GM19438 (cell line): ENCODE measurements at regions not wholly inside any gene's neighbourhood (a gene's known extent, or its start where the extent isn't known, plus 50 kb on each side); places are given as distances from the start of the nearest gene placed in this dataset.

Experiments
- ATAC-seq: cut with Tn5 transposase; IDR thresholded peaks from one replicate; pipeline ENCODE4 v1.9.1; 2021; ENCODE audit warnings: low read depth; ENCODE audit not compliant: unreplicated experiment

- ATAC-seq = no peak
These were observed 262.4 kb downstream of the PTPRC start for GRCh38 chr1:198901266-198901665.

- no peak for ATAC-seq
These were observed 263.8 kb downstream of the PTPRC start for GRCh38 chr1:198902655-198903054.

- ATAC-seq = no peak
These were observed 264.4 kb downstream of the PTPRC start for GRCh38 chr1:198903203-198903602.

GRCh38 chr1:198903621-198904020 is 264.8 kb downstream of the PTPRC start:
- ATAC-seq = no peak

GRCh38 chr1:198904321-198904720 is 265.5 kb downstream of the PTPRC start:
- ATAC-seq = no peak

GRCh38 chr1:198906739-198907422 is 268.0 kb downstream of the PTPRC start:
- ATAC-seq = peak; percentile 61

- no peak for ATAC-seq
These were observed 268.5 kb downstream of the PTPRC start for GRCh38 chr1:198907423-198907746.

GRCh38 chr1:198908995-198909394 is 270.2 kb downstream of the PTPRC start:
- no peak for ATAC-seq

- ATAC-seq = no peak
These were observed 271.1 kb downstream of the PTPRC start for GRCh38 chr1:198909973-198910372.

- no peak for ATAC-seq
These were observed 272.0 kb downstream of the PTPRC start for GRCh38 chr1:198910816-198911215.

- no peak for ATAC-seq
These were observed 273.2 kb downstream of the PTPRC start for GRCh38 chr1:198912046-198912445.

GRCh38 chr1:198913667-198914066 is 274.8 kb downstream of the PTPRC start:
- ATAC-seq = no peak

- ATAC-seq = no peak
These were observed 276.7 kb downstream of the PTPRC start for GRCh38 chr1:198915327-198916231.

GRCh38 chr1:198917226-198917625 is 278.4 kb downstream of the PTPRC start:
- ATAC-seq = no peak

- no peak for ATAC-seq
These were observed 280.1 kb downstream of the PTPRC start for GRCh38 chr1:198918920-198919319.

- no peak for ATAC-seq
These were observed 281.0 kb downstream of the PTPRC start for GRCh38 chr1:198919667-198920398.

GRCh38 chr1:198922638-198923430 is 284.0 kb downstream of the PTPRC start:
- peak; percentile 56 for ATAC-seq

GRCh38 chr1:198923993-198924392 is 285.2 kb downstream of the PTPRC start:
- no peak for ATAC-seq

GRCh38 chr1:198925567-198925966 is 286.7 kb downstream of the PTPRC start:
- ATAC-seq = no peak

- ATAC-seq = no peak
These were observed 288.3 kb downstream of the PTPRC start for GRCh38 chr1:198927129-198927528.
